HG03280 (cell line): ENCODE measurements at regions not wholly inside any gene's neighbourhood (a gene's known extent, or its start where the extent isn't known, plus 50 kb on each side); places are given as distances from the start of the nearest gene placed in this dataset.

Experiments
- ATAC-seq: cut with Tn5 transposase; IDR thresholded peaks from one replicate; pipeline ENCODE4 v1.9.1; 2021; ENCODE audit warnings: mild to moderate bottlenecking, moderate library complexity; ENCODE audit not compliant: unreplicated experiment

GRCh38 chr11:111098091-111098490 is 147.4 kb upstream of the POU2AF2 start:
- ATAC-seq, result no peak

- no peak for ATAC-seq
Measured at GRCh38 chr11:111097191-111097590, 148.3 kb upstream of the POU2AF2 start.

- ATAC-seq, result no peak
Measured at GRCh38 chr11:111095327-111095726, 150.2 kb upstream of the POU2AF2 start.

GRCh38 chr11:111093061-111093460 is 152.5 kb upstream of the POU2AF2 start:
- no peak for ATAC-seq

GRCh38 chr11:111091321-111091938 is 154.1 kb upstream of the POU2AF2 start:
- ATAC-seq, result no peak

- ATAC-seq, result no peak
Measured at GRCh38 chr11:111089759-111090158, 155.8 kb upstream of the POU2AF2 start.

- ATAC-seq, result no peak
Measured at GRCh38 chr11:111088847-111089355, 156.6 kb upstream of the POU2AF2 start.

GRCh38 chr11:111086058-111086457 is 159.5 kb upstream of the POU2AF2 start:
- ATAC-seq, result no peak

- no peak for ATAC-seq
Measured at GRCh38 chr11:111082664-111083063, 162.9 kb upstream of the POU2AF2 start.

GRCh38 chr11:111081021-111081511 is 164.5 kb upstream of the POU2AF2 start:
- no peak for ATAC-seq

- ATAC-seq, result no peak
Measured at GRCh38 chr11:111077530-111078322, 167.8 kb upstream of the POU2AF2 start.

GRCh38 chr11:111069066-111069465 is 176.5 kb upstream of the POU2AF2 start:
- no peak for ATAC-seq

- no peak for ATAC-seq
Measured at GRCh38 chr11:111067994-111068393, 177.5 kb upstream of the POU2AF2 start.

GRCh38 chr11:111066846-111067245 is 178.7 kb upstream of the POU2AF2 start:
- ATAC-seq, result no peak

GRCh38 chr11:111063726-111064517 is 181.6 kb upstream of the POU2AF2 start:
- no peak for ATAC-seq

- no peak for ATAC-seq
Measured at GRCh38 chr11:111062420-111062819, 183.1 kb upstream of the POU2AF2 start.

GRCh38 chr11:111059726-111060125 is 185.8 kb upstream of the POU2AF2 start:
- no peak for ATAC-seq

GRCh38 chr11:111049131-111049530 is 196.4 kb upstream of the POU2AF2 start:
- no peak for ATAC-seq

GRCh38 chr11:111047374-111047773 is 198.2 kb upstream of the POU2AF2 start:
- ATAC-seq, result no peak

GRCh38 chr11:111046291-111046690 is 199.2 kb upstream of the POU2AF2 start:
- no peak for ATAC-seq

GRCh38 chr11:111045874-111046273 is 199.7 kb upstream of the POU2AF2 start:
- no peak for ATAC-seq
